AG09319 (cell line): ENCODE measurements at regions not wholly inside any gene's neighbourhood (a gene's known extent, or its start where the extent isn't known, plus 50 kb on each side); places are given as distances from the start of the nearest gene placed in this dataset.

Source experiments
- DNase-seq: peaks from one replicate; pipeline ENCODE4 v3.0.0-alpha.2; 2010; ENCODE audit warnings: low read depth; ENCODE audit errors: extremely low read depth
- TF ChIP-seq, protein P1 (sequence below): IDR thresholded peaks from 2 replicates; pipeline ENCODE4 v1.5.1; 2011; ENCODE audit warnings: low read depth, mild to moderate bottlenecking, inconsistent platforms, low read length, moderate library complexity

DNA sequence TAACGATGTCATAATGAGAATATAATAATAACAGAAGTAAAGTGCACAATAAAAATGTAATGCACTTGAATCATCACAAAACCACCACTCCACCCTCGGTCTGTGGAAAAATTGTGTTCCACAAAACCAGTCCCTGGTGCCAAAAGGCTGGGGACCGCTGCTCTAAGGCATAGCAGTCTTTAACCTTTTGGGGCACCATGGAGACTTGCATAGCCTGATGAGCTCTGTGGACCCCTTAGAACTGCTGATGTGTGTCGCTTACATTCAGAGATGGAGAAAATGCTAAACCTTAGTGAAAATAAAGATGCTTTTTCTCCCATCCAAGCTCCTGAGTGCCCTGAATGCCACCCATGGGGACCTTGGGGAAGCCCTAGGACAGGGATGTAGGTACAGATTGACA is 87.6 kb upstream of the SEPTIN5 start:
- TF ChIP-seq, protein P1, sequence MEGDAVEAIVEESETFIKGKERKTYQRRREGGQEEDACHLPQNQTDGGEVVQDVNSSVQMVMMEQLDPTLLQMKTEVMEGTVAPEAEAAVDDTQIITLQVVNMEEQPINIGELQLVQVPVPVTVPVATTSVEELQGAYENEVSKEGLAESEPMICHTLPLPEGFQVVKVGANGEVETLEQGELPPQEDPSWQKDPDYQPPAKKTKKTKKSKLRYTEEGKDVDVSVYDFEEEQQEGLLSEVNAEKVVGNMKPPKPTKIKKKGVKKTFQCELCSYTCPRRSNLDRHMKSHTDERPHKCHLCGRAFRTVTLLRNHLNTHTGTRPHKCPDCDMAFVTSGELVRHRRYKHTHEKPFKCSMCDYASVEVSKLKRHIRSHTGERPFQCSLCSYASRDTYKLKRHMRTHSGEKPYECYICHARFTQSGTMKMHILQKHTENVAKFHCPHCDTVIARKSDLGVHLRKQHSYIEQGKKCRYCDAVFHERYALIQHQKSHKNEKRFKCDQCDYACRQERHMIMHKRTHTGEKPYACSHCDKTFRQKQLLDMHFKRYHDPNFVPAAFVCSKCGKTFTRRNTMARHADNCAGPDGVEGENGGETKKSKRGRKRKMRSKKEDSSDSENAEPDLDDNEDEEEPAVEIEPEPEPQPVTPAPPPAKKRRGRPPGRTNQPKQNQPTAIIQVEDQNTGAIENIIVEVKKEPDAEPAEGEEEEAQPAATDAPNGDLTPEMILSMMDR = no peak
- no peak for DNase-seq

DNA sequence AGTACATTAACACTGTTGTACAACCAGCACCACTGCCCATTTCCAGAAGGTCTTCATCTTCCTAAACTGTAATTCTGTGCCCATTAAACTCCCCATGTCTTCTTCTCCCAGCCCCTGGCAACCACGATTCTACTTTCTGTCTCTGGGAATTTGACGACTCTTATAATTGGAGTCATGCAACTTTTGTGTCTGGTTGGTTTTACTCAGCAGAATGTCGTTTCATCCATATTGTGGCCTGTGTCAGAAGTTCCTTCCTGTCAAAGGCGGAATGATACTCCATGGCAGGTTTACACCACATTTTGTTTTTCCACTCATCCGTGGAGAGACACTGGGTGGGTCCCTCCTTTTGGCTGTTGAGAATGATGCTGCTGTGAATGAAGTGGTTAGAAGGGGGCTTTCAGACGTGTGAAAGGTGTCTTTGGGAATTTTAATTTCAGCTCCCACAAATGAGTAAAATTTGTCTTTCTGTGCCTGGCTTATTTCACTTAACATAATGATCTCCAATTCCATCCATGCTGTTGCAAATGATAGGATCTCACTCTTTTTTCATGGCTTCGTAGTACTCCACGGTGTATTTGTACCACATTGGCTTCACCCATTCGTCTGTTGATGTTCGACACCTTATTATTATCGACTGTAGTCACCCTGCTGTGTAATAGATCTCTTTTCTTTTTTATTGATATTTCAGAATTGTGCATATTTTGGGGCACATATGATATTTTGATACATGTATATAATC is 86.1 kb upstream of the SEPTIN5 start:
- TF ChIP-seq, protein P1 = no peak
- no peak for DNase-seq

DNA sequence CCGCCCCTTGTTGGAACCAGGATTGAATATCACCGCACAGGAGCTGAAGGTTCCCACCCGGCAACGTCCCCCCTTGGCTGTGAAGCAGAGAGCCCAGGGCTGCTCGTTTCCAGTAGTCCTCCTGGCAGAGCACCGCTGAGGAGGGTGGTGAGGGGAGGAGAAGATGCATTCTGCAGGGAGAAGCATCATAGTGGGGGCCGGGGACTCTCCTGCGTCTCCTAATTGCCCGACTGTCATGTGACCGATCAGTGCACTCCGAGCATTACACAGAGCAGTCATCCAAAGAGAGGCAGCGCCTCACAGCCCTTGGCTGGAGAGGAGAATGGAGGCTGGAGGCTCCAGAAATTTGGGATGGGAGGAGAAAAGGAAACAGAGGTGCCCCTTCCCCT is 85.0 kb upstream of the SEPTIN5 start:
- DNase-seq = no peak
- TF ChIP-seq, protein P1 = no peak

DNA sequence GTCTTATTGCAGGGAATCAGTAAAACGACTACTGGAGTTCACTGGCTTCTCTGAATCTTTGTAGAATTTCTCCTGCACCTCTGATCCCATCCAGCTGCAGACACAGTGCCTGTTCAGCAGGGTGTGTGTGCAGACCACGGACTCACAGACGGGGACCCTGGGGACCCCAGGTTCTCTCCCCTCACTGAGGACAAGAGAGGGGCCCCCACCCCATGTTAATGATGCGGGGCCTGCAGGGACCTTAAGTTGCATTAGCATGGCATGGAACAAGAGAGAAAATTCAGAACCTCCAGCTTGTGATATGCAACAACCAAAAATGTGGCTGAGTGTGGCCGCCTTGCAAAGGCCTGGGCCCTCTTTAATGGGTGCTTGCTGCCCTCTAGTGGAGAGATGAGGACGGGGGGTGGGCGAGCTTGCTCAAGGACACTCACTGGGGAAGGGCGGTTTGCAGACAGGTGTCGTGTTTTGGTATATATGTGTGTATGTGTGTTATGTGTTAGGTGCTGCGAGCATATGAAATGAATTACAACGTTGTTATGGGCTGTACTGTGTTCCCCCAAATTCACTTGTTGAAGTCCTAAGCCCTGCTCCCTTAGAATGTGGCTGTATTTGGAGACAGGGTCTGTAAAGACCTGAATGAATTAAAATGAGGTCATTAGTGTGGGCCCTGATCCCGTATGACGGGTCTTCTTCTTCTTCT is 84.4 kb upstream of the SEPTIN5 start:
- TF ChIP-seq, protein P1 = peak; percentile 92
- peak; percentile 42 for DNase-seq

DNA sequence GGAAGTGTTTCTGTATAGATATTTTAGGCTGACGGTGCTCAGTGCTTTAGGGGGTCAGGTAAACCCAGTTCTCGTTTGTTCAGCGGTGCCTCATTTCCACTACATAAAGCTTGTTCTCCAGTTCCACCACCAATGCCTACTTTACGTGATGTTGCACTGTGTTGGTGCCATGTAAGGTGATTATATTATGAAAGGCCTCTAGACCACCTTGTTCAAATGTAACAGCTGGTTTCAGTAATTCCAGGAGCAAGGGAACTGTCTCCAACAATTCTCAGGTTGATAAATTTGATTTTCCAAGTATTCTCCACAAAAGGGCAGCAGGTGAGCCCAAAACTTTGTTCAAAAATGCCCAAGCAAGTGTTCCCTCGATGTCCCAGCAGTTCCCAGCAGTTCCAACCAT is 83.7 kb upstream of the SEPTIN5 start:
- TF ChIP-seq, protein P1 = no peak
- no peak for DNase-seq

DNA sequence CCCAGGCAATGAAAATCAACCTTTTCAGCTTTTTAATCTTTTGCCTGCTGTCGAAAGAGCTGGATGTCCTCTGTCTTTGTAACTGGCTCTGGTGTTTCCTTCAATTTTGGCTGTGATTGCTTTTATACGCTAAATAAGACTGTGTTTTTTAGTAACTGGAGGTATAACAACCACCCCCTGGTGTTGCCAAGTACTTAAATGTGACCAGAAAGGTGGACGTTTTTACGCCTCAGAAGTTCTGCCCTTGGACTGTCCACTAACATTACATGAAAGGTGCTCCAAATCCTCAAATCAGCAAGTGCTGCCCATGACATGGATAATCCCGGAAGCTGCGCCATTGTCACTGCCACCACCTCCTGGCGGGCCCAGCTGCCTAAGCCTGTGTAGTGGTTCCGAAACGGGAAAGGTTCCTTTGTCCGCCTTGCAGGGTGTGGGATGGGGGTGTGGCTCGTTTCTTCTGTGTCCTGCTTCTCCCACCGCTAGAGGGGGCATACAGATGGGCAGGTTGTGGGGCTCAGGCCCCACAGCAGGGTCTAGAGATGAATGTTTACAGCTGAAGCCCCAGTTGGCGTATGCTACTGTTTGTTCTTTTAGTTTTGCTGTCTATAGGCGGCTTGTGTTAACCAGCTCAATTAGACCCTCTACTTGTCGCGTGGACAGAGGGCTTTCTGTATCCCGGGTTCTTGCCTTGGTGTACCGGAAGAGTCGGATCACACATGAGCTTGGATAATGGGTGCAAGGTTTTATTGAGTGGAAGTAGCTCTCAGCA is 82.2 kb upstream of the SEPTIN5 start:
- TF ChIP-seq, protein P1 = peak; percentile 63
- DNase-seq = no peak

DNA sequence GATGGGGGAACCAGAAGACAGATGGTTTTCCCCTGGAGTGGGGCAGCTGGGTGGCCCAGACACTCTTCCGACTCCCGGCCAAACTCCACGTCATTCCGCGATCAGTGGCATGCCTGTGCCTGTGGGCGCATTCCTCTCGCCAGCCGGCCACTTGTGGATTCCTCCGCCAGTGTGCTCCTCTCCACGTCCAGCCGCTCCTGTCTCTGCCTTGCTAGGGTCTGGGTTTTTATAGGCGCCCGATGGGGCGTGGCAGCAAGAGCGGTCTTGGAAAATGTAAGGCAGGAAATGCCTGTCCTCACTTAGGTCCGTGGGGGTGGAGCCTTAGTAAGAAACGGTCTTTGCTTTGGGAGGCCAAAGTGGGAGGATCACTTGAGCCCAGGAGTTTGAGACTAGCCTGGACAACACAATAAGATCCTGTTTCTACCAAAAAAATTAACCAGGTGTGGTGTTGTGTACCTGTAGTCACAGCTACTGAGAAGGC is 81.6 kb upstream of the SEPTIN5 start:
- no peak for DNase-seq
- TF ChIP-seq, protein P1 = no peak
